ENCODE measurements at regions not wholly inside any gene's neighbourhood (a gene's known extent, or its start where the extent isn't known, plus 50 kb on each side); places are given as distances from the start of the nearest gene placed in this dataset.

DNA sequence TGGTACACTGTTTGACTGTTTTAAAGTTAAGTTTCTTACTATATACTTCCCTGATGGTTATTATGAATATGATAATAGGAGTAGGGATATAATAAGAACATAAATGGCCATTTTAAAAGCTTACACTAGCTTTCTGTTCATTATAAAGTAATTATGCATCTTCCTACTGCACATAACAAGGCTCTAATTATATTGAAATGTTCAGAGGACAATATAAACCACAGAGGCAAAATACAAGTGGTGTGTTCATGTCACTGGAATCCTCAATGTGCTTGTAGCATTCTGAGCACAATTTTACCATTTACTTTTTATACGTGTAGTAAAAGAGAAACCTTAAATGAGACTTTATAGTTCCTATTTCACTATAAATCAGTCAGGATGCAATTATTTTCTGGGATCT, 268.3 kb downstream of the TMA16 start:
- no peak for DNase-seq (ENCODE audit: low read depth in 2 of 2)

DNA sequence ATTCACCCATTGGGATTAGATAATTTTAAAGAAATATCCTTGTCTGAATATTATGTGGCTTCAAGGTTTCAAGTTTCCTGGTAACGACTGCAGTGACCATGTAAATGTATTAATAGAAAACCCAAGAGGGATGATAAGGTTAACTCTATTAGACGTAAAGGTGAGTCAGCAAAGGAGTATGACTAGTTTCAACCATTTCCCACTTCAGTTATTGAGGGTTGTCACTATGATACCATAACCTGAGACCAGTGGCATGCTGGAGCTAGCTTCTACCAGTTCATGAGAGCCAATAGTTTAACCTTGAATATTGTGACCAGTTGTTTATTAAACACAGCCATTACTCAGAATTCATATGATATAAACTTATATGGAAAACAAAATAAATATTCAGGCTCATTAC, 270.1 kb downstream of the TMA16 start:
- DNase-seq (ENCODE audit: low read depth in 2 of 2), result no peak

DNA sequence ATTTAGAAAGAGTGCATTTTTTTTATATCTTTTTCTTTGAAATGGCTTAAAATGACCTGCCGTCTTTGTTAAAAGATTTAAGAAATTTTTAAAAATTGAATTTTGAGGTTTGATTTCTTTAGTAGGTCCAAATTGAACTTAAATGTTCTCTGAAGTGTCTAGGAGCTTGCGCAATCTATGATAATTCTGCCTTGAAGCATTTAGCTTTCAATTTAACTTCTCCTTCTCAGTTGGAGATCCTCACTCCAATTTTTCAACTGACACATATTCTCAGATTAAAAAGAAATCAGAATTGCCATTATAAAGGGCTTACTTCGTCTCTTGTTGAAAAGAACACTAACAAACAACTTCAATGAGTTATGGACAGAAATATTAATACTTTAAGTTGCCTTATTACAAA, 273.5 kb downstream of the TMA16 start:
- DNase-seq (ENCODE audit: low read depth in 2 of 2), result no peak

DNA sequence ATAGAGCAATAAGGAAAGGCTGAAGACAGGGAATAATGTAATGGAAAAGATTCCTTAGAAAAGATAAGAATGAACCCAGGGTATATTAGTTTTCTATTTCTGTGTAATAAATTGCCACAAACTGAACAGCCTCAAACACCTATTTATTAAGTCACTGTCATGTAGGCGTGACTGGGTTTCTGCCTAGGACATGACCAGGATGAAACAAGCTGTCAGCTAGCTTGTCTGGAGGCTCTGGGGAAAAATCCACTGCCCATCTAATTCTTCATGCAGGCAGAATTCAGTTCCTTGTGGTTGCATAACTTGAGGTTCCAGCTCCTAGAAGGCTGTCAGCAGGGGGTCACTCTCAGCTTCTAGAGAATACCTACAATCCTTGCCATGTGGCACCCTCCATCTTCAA, 277.7 kb downstream of the TMA16 start:
- DNase-seq (ENCODE audit: low read depth in 2 of 2), result no peak

DNA sequence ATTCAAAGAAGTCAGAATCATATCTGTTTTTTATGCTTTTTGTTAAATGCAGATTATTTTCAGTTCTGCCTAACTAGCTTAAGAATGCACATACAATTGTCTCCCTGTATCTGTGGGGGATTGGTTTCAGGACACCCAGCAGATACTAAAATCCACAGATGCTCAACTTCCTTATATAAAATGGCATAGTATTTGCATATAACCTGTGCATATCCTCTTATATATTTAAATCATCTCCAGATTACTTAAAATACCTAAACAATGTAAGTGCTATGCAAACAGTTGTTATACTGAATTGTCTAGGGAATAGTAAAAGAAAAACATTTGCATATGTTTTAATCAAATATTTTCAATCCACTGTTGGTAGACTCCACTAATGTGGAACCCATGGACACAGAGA, 279.4 kb downstream of the TMA16 start:
- no peak for DNase-seq (ENCODE audit: low read depth in 2 of 2)

DNA sequence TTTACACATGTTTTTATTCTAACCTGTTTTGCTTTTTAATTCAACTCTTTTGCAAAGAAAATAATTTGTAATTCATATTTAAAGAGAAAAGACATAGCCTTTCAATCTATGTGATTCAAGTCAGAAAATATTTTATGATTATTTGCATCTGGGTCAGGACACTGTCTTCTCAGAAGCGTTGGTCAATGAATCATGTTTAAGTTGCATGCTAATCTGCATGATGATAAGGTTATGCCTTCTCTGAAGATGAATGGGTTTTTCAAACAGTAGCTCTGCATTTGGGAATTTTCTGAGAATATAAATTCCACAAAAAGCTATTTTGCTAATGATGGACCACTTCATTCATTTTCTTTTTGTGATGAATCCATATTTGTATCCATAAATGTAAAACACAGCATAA, 282.5 kb downstream of the TMA16 start:
- no peak for DNase-seq (ENCODE audit: low read depth in 2 of 2)

DNA sequence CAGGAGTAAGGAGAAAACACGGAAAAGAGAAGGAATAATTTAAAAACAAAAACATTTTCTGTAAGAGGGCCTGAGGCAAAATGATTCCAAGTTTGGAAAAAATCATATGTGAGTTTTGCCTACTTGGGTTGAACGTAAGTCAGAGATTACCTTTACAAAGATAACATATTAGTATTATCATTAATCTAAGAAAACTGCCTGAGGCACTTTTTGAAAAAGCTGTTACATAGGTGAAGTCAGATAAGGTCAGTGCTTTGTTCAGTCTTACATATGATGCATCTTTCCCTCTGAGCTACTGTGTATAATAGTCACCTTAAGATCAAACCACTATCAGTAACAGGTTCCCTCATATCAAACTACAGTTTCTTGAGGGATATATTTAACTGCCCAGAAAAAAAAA, 287.2 kb downstream of the TMA16 start:
- DNase-seq (ENCODE audit: low read depth in 2 of 2), result no peak

DNA sequence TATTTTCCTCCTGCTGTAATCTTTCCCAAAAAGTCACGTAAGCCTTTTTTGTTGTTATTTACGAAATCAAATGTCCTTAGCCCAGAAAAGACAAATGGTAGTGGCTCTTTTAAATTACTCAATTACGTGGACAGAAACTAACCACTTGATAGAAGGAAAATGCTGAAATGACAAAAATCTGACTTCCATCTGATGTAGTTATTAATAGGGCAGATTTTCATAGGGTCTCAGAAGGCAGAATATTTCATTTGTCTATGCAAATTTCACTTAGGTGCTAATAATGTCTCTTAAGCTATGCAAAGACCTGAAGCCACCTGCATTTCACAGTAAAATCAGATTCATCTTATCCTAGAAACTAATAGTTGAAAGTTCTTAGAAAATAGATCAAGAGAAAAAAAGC, 295.7 kb downstream of the TMA16 start:
- no peak for DNase-seq (ENCODE audit: low read depth in 2 of 2)

DNA sequence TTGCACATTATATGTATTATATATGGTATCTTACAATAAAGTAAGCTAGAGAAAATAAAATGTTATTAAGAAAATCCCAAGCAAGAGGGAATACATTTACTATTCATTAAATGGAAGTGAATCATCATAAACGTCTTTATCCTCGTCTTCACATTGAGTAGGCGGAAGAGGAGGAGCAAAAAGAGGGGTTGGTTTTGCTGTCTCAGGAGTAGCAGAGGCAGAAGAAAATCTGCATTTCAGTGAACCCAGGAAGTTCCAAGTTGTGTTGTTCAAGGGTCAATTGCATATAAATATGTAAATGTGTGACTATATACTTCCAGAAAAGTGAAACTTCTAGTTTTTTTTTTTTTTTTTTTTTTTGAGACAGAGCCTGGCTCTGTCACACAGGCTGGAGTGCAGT, 301.4 kb downstream of the TMA16 start:
- DNase-seq (ENCODE audit: low read depth in 2 of 2), result no peak

DNA sequence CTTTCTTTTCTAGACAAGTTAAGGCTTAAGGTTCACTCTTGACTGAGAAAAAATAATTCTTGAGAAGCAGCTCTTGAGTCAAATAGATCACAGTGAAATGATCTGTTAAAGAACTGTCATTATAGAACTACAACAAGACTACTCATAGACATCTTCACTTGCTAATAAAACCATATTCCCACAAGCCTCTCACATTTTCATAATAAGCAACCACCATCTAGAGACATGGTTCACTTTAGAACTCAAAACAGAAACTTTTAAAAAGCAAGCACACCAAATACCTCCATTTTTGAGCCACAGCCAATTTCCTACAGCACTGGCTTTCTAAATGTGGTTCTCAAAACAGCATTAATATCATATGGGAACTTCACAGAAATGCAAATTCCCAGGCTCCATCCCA, 309.5 kb downstream of the TMA16 start:
- no peak for DNase-seq (ENCODE audit: low read depth in 2 of 2)

DNA sequence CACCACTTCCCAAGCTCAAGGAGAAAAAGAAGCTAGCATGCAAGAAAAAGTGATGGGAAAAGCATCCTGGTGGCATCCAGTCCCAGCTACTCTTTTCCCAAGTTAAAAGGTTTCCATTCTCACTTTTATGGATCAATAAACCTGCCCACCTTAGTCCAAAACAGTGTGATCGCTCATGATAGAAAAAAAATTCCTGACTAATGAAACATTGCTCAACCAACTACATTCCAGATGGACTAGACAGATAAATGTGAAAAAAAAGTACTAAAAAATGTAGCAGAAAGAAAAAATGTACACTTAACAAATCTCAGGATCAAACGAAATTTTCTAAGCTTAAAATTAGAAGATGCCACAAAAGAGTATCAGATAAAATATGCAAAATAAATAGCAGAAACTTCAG, 312.2 kb downstream of the TMA16 start:
- no peak for DNase-seq (ENCODE audit: low read depth in 2 of 2)

DNA sequence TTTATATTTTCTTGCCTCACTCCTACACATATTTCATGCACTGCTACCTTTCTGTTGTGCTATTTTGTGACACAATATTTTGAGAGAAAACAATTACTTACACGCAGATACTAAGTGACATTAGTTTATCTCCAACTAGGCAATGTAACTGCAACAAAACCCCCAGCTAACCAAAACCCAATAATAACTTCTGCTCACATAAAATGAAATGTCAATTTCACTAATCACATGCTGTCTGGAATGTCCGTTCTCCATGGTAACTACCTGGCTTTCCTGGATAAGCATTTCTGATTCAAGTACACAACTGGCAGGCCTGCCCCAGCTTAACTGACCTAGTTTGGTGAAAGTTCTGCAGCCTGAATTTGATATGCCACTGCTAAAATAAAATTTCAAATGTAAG, 313.5 kb downstream of the TMA16 start:
- DNase-seq (ENCODE audit: low read depth in 2 of 2), result no peak

DNA sequence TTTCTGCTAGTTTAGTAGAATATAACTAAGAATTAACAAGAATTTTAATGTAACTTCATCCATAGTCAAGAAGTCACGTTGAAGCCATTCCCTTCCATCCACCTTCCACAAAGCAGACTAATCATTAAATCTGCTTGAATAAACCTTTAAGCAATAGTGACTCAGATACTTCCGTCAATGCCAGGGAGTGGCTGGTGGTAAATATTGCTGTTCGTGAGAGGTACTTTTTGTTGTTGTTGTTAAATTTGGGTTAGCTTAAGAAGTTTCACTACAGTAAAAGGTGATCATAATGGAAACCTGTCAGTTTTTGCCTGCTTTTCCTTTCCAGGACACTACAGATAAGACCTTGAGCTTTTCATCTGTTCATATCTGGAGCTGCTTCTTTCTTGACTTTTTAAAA, 316.3 kb downstream of the TMA16 start:
- no peak for DNase-seq (ENCODE audit: low read depth in 2 of 2)

DNA sequence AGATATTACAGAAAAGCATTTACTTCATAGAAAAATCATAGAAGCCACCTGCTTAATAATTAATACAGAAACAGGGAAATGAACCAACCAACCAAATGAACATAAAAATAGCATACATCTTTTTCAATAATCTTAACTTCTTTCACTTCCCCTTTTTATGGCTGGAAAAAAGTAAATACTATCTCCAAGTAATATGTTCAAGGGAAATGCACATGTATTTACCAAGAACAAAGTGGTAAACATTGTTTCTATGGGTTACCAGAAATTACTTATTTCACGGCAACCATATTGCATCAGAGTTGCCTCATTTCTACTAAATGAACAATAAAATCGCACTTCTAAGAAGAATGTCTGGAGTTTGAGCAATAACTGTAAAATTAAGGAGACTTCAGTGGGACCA, 321.3 kb downstream of the TMA16 start:
- no peak for DNase-seq (ENCODE audit: low read depth in 2 of 2)

DNA sequence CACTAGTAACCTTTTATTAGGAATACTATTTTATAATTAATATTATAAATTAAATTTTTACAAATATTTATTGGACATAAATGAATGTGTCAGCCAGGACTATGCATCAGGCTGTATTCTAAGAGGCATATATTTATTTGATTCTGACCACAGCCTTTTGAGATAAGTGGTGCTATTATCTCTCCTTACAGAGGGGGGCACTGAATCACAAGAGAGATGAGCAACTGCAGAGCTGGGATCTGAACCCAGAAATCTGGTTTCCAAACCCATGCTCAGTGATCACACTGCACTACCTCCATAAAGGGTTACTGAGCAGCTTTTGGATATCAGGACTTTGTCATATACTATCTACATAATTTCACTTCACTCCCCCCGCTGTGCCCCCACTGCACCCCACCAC, 322.0 kb downstream of the TMA16 start:
- DNase-seq (ENCODE audit: low read depth in 2 of 2), result no peak

DNA sequence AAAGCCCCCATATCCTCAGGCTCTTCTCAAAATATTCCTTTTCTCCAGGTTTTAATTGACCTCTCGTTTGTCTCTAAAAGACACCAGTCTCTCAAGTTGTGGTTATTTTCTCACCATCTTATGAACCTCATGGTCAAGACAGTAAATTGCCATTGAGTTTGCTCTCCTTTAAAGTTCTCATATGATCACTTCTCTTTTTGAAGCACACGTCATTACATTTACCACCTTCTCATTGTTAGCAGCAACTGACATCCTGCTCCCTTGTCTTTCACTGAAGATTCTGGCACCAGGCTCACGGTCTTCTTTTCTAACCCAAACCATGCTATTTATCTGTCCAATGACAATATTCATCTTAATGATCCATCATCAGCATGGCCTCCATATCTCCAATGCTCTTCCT, 324.2 kb downstream of the TMA16 start:
- no peak for DNase-seq (ENCODE audit: low read depth in 2 of 2)

DNA sequence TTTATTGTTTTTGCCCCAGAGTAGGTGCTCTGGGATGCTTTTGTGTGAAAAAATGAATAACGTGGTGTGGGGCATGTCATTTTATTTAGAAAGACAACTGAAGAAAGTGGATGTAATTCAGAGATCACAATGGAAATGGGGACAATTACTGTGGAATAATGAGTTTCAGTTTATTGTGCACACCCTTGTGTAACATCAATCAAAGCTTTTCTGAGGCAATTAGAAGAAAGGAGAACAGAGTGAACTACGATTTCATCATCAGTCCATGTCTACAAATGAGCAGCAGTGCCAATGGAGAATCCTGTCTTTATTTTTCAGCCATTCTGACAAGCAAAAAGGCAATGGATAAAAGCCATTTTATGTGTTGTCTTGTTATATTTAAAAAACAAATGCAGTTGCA, 339.2 kb downstream of the TMA16 start:
- DNase-seq (ENCODE audit: low read depth in 2 of 2), result no peak

DNA sequence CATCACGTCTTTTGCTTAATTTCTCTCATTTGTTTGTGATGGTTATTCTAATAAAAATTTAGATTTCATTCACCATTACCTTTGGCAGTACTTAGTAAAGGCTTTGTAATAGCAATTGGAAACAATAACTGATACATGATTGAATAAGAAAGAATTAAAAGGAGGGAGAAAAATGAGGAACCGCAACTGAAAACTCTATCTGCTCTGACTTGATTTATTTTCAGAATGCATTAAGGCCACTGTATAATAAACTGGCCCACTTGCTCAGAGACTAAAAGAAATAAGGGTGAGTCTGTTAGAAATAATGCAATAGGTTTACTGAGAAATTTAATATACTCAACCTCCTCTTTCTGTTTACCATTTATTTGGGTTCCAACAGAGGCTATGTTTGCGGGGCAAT, 351.5 kb downstream of the TMA16 start:
- DNase-seq (ENCODE audit: low read depth in 2 of 2), result no peak

DNA sequence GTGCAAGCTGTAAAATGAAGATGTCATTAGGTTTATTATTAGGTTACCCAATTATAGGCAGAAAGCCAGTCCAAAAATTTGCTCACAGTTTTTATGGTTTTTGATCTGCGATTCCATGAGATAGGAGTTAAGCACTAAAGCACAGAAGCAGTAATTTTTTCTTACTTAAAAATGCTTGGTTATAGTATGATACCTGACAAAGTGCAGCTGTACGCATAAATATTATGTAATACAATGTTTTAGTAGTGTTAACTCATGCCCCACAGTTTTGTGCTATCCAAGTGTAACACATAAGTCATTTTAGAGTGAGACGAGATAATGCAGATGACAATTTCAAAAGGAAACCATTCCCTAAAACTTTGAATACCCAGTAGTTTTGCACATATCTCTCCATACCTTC, 357.8 kb downstream of the TMA16 start:
- no peak for DNase-seq (ENCODE audit: low read depth in 2 of 2)

DNA sequence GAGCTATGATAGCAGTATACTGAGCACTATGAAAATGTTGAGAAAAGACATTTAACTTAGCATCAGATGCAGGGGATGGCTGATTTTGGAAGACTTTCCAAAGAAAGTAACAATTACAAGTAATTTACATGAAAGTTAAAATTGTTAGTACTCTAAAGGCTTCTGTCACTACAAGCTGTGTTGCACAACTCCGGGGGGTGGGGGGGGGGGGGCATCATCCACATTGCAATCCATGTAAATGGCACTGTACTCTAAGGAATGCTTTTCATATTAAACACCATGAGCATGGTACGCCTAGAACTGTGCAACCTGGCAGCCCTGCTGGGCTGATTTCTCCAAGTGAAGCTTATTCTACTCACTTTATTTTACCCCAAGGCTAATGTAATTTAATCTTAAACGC, 363.4 kb downstream of the TMA16 start:
- no peak for DNase-seq (ENCODE audit: low read depth in 2 of 2)

DNA sequence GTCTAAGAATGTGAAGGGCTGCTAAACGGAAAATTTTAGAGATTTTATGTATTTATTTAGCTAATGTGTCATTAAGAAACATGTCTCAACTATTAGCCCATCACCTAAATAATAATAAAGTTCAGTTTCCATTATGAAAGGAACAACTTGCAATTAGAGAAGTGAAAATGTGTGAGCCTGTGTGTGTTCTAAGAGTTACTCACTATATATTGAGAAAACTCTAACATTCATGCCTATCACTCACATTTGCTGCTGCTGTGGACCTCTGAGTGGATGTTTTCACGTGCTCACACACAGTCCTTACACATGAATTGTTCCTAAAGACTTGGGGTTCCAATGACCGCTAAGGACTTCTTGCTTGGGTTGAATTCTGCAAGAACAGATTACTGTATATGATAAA, 364.0 kb downstream of the TMA16 start:
- DNase-seq (ENCODE audit: low read depth in 2 of 2), result no peak

DNA sequence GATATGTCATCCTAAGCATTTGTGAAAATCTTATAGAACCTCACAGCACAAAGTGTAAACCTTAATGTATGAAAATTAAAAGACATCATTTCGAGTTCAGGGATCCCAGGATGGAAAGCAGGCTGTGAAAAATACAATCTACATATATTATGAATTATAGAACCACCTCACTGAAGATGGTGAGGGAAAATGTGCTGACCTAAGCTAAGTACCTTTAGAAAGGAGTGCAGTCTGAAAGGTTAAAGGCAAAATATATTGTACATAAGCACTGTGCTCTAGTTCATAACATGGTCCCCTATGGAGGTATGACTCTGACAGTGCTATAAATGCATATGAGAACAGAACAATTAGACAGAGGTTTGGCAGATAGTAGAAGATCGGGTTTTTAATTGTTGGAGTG, 368.6 kb downstream of the TMA16 start:
- DNase-seq (ENCODE audit: low read depth in 2 of 2), result no peak

DNA sequence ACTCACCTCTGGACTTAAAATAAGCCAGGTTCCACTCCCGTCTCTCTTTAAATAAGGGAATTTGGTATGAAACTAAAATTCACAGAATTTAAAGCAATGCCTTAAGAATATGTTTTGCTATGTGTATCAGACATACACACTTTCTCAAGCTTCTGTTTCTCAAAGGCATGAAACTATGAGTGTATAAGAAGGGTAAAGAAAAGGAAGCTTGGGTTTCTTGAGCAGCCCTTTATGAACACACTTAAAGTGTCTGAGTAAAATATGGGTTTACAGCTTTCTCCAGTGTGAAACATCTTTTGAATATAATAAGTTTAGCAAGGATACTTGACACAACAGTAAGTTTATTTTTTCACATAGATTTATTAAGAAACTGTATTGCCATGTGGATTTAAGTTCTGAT, 370.5 kb downstream of the TMA16 start:
- no peak for DNase-seq (ENCODE audit: low read depth in 2 of 2)

DNA sequence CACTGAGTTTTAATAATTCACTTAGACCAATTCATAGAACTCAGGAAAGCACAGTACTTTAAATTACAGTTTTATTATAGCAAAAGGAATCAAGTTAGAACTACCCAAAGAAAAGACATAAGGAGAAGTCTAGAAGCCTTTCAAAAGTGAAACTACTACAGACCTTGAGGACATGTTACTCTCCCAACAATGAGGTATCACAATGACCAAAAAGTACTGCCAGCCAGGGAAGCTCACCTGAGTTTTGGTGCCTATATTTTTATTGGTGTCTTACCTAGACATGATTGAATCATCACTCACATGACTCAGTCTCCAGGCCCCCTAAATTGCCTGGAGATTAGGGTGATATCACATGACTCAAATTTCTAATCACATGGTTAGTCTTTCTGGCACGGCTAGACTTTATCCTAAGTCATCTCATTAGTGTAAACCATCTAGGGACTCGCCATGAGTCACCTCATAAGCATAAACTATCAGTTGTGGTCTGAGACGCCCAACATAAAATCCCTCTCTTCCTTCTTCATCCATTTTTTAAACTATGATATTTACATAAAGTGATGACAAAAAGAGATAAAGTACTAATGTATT, 372.3 kb downstream of the TMA16 start:
- no peak for DNase-seq (ENCODE audit: low read depth in 2 of 2)

DNA sequence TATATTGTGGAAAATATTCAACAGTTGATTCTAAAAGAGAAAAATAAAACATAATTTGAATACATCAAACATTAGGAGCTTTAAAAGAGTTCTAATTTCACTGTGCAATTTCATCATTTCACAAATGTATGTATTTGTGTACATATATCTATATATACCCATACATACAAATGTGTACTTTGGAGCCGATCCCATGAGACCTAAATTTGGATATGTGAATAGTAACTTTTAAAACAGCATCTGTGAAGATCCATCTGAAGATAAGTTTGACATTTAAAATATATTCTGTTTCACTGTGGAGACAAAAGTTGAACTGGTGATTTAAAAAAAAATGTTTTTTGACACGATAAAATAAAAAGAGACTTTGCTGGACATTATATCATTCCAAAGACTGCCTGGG, 374.0 kb downstream of the TMA16 start:
- no peak for DNase-seq (ENCODE audit: low read depth in 2 of 2)
